Stimulated activated CD4-positive, alpha-beta T cell treated with anti-CD3 and anti-CD28 coated beads, Interleukin-12 subunit alpha, Interleukin-12 subunit beta, amount 100 ng/mL, for 48 hours (primary cell): ENCODE measurements at regions not wholly inside any gene's neighbourhood (a gene's known extent, or its start where the extent isn't known, plus 50 kb on each side); places are given as distances from the start of the nearest gene placed in this dataset.
"Not testable (repeated sequence)": the region's sequence is repeated elsewhere in the genome, so short reads cannot be mapped to it uniquely, and the experiment has no call there.

Experiments used
- DNase-seq, 3 donors: peaks; one replicate each; pipeline ENCODE4 v3.0.0-alpha.2; 2020; ENCODE audit warnings: low read depth in 2 of 3, low spot score in 1 of 3

DNA sequence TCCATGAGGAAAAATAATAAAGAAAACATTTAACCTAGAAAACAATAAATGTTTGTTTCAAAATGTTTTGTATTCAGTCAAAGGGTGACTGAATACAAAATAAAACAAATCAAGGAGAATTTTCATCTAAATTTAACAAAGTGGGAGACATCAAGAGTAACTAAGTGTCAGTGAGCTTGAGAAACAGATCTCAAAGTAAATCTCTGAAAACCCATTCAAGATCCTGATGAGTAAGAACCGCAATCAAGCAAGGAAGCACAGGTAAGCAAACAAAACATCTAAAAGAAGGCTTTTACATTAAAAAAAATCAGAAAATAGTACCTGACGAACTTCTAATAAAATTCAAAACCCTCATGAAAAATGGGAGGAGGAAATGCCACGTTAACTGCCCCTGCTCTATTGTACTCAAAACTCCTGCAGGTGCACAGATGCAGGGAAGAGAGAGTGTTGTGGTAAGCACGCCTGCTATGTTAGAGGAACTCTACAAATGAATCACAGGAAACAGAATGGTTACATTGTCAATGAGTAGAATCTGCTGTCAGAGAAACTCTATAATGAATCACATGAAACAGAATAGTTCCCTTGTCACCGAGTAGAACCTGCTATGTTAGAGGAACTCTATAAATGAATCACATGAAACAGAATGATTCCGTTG is 309.6 kb upstream of the FRG1 start:
- not testable (repeated sequence) for DNase-seq

DNA sequence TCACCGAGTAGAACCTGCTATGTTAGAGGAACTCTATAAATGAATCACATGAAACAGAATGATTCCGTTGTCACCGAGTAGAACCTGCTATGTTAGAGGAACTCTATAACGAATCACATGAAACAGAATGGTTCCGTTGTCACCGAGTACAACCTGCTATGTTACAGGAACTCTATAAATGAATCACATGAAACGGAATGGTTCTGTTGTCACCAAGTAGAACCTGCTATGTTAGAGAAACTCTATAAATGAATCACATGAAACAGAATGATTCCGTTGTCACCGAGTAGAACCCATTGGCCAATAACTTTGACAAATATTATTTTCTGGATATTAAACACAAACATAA is 309.1 kb upstream of the FRG1 start:
- DNase-seq: not testable (repeated sequence)

DNA sequence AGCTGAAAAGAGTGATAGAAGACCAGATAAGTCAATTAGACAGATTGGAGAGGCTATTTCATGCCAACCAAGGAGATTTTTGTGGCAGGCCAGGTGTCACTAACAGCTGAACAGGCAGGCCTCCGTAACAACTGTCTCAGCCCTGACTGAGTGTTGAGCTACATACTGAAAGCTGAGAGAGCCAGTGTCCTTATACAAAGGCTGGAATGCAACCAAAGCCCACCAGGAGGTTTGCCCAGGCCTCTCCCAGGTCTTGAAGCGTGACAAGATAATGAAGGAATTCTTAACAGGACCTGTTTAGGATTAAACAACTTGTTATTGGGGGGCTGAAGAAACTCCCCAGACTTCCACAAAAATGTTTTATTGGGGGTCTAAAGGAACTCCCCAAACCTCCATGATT is 290.2 kb upstream of the FRG1 start:
- not testable (repeated sequence) for DNase-seq

DNA sequence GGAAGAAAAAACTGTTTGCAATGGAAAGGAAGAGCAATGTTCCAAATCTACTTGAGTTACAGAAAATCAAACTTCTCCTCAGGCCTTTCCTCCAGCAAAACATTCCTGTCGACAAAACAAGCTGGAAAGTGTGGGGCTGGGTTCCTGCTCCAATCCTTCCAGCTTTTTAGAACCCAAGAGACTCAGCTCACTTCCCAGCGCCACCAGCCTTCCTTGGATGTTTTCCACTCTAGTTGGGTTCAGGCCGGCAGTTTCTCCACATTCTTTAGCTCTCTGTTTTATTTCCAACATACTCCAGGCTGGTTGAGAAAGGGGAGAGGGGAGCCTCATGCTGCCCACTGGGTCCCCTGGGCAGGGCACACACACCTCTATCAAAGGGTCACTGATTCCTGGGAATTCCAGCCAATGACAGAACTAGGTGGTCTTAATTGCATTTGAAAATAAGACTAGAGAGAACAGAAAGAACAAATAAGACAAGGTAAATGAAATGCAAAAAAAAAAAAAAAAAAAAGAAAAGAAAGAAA is 287.5 kb upstream of the FRG1 start:
- DNase-seq: not testable (repeated sequence)

DNA sequence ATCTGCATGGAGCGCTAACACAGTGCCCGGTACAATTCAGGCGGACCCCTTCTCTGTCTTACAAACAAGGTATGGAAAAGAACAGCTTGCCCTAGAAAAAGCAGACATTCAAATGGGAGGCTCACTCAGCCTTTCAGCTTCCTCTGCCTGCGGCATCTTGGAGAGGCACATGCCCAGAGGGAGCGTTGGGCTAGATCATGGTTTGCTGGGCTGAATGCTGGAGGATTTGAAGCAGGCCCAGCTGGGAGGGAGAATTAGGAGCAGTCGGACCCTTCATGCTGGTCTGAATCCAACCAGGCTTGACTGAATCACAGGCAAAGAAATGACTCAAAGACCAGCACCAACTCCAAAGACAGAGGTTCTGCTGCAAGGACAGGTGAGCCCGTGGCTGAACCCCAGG is 286.7 kb upstream of the FRG1 start:
- not testable (repeated sequence) for DNase-seq

DNA sequence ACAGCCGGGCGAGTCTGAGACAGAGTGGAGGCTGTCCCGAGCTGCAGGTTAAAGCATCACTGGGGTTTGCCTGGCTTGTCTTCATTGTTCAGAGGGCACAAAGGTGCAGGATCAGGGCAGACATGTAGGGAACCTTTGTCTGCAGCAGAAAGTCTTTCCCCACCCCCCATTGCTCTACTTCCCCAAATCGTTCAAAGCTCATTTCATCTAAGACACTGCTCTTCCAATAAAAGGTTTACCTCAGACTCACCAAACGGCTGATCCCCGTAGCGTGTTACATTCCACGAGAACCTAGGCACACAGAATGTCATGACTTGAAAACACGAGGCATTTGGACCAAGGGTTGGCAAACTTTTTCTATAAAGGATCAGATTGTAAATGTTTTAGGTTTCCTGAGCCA is 286.3 kb upstream of the FRG1 start:
- DNase-seq: not testable (repeated sequence)

DNA sequence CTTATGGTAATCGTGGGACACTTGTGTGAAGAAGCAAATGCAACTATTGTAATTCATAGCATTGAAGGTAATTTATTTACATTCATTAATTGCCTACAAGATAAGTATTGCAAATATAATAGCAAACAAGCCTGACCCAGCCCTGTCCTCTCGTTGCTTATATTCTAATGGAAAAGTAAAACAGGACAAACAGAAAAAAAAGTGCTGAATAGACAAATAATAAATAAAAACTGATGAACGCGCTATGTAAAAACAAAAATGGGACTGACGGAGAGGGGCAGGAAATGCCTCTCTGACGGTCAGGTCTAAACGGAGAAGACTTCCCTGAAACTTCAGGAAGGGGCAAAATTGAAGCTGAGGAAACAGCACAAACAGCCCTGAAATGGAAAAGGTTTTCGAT is 284.9 kb upstream of the FRG1 start:
- not testable (repeated sequence) for DNase-seq

DNA sequence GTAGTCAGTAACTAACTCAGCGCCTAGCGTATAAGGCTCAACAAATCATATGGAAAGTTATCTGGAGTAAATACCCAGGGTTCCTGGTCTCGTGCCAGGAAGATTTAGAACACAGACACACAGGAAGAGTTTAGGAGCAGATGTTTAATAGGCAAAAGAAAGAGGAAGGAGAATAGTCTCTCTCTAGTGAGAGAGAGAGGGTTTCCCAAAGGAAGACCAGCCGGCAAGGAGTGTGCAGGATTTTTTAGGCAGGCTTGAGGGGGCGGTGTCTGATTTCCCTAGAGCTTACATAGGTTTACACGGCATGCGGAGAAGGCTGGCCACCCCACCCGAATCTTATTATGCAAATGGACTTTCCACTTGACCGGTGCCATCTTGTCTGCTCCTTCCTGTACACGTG is 284.0 kb upstream of the FRG1 start:
- no peak for DNase-seq

DNA sequence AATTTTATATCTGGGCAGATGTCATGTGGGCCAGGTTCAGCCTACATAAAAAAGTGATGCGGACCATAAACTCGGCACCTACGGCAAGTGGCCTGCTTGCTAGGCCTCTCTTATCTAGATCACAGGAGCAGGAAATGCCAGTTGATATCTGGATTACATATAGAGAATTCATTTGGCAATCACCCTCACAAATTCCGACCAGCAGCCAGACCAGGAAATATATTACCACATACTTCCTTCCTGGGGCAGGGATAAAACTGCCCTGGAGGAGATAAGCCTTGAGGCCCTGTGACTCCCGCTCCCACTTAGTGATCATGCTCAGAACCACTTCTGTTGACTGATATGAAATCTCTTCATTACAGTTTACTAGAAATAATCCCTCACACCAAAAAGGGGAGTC is 282.4 kb upstream of the FRG1 start:
- not testable (repeated sequence) for DNase-seq

DNA sequence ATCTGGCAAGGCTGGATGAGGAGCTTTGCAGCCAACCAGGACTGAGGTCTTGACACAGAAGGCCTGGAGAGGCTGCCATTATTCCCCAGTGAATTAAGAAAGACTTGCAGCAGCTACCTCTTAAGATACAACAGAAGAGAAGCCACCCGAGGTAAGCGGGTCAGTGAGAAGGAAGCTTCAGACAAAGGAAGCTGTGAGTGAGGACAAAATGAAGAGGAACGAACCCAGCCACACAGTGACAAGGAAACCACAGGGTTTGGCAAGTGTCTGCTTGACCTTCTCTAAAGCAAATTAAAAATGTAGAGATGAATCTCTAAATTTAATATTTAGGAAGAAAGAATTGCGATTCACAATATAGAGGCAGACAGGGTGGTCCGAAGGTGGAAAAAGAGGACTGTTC is 281.8 kb upstream of the FRG1 start:
- not testable (repeated sequence) for DNase-seq

DNA sequence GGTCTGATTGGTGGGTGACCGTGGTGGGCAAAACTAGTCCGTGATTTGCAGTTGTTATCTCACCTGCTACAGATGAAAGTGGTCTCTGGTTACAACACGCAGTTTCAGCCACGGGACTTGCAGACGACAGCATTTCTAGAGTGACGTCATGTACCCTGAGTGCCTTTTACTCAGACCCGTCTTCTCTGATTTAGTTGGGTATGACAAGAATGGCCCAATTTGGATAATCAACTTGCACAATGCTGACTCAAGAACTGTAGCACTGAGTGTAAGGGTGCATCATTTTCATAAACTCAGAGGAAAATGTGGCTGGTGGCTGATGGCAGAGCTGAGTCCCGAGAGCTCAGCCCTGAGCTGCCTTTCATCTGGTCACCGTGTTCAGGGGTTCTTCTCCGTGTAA is 281.4 kb upstream of the FRG1 start:
- DNase-seq: no peak

DNA sequence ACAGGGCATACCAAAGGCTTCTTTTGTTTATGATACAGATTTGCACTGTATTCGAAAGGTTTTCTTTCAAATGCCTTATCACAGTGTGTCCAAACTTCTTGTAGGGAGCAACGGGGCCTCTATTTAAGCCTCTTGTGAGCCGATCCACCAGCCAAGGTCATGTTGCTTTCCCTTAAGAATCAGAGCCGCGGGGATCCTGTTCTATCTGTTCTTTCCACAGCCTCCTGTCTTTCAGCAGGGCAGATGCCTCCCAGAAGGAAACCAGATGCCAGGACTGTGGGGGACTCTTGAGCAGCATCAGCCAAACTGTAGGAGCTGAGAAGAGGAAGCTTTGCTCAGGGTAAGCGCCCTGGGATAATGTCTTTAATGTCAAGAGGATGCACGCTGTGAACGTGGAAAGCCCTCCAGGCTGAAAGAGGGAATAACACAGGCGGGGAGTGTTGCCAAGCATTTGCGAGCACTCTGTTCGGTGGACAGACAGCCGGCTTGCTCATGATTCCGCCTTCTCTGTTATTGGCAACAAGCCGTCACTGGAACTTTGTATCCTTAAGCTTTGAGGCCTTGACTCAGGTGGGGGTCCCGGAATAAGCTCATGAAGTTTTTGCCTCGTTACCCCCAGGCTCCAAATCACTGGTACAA is 279.8 kb upstream of the FRG1 start:
- no peak for DNase-seq

DNA sequence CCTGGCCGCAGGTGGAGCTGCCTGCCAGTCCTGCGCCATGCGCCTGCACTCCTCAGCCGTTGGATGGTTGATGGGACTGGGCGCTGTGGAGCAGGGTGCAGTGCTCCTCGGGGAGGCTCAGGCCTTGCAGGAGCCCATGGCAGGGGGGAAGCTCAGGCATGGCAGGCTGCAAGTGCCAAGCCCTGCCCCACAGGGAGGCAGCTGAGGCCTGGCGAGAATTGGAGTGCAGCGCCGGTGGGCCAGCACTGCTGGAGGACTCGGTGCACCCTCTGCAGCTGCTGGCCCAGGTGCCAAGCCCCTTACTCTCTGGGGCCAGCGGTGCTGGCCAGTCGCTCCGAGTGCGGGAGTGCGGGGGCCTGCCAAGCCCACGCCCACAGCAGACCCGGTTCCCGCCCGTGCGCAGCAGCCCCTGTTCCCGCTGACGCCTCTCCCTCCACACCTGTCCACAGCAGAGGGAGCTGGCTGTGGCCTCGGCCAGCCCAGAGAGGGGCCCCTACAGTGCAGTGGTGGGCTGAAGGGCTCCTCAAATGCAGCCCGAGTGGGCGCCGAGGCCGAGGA is 275.9 kb upstream of the FRG1 start:
- DNase-seq: no peak

DNA sequence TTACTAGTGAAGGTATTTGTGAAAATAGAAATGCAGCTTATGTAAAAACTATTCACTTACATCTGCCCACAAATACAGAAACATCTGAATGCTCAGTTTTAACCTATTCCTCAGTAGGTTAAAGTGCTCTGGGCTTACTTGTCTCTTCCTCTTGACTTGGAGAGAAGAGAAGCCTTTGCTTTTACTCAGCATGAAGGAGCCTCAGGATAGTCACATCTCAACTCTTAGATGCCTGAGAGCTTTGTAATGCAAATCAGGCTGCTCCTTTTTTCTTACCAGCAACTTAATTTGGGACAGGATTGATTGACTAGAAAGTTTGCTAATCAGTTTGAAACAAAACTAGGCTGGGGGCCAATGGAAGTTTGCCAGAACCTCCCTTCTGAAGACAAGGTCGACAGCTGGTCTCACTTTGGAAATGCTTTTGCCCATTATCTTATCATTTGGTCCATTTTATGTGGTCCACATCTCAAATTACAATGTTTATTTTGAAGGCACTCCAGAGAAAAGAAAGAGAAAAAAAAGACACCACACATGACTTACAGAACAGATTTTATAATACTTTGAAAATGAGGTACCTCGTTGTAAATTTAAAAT is 274.9 kb upstream of the FRG1 start:
- not testable (repeated sequence) for DNase-seq

DNA sequence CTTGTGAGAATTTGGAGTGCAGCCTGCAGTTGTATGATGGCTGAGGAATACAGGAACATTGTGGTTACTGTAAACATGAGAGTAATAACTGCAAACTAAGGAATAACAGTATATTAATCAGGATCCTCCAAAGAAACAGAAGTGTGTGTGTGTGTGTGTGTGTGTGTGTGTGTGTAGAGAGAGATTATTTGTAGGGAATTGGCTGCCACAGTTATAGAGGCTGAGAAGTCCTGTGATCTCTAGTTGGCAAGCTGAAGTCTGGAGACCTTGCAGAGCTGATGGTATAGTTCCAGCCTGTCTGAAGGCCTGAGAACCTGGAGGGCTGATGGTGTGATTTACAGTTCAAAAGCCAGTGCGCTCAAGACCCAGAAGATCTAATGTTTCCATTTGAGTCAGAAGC is 273.3 kb upstream of the FRG1 start:
- DNase-seq: not testable (repeated sequence)

DNA sequence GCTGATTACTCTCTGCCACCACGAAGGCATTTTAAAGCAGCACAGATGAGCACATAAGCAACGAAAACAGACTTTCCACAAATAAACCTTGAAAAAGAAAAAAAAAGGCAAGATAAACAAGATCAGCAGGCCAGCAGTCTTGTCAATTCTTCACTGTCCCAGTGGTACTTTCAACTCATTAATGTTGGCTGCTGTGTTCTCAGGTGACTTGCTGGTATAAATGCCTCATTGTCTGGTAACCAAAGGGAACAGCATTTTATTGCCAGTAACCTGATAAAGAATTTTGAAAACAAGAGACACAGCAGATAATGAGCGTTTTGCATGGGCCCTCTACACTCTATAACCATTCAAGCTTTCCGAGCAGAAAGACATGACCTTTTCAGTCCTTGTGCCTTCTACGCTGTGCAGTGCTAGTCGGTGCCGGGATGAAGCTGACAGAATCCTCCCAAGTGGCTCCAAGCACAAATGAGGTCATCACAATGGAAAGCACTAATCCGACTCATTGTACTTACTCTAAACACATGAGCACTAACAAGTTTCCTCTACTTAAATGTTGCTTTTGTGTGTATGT is 242.9 kb upstream of the FRG1 start:
- DNase-seq: not testable (repeated sequence)

DNA sequence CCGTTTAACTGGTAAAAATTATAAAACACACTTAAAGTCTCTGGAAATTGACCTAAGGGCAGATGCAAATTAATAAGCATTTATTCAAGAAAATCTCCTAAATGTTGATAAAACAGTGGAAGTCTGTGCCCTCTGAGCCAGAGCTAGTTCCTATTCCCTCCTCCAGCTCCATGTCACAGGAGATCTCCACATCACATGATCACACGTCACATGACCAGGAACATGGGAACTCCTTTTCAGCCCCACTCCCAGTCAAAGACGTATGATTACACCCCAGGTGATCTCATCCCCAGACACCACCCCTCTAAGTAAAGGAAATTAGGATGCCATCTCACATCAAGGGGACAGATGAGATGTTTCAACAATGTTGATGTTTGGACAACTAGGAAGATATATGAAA is 237.7 kb upstream of the FRG1 start:
- not testable (repeated sequence) for DNase-seq

DNA sequence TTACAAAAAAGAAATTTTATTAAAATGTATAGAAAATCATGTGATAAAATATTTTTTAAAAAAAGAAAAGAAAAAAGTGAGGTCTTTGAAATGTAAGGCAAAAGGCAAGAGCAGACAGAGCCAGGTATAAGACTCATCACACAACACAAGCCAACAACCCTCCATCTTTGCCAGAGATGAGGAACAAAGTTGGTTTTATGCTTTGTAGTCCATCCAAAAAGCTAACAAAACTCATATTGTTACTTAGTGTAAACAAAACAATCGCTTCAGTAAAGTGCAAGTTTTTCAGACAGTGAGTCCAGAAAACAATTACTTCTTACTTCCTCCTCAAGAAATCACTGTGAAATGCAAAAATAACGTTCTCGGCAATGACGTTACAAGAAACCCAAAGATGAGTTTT is 233.9 kb upstream of the FRG1 start:
- DNase-seq: not testable (repeated sequence)

DNA sequence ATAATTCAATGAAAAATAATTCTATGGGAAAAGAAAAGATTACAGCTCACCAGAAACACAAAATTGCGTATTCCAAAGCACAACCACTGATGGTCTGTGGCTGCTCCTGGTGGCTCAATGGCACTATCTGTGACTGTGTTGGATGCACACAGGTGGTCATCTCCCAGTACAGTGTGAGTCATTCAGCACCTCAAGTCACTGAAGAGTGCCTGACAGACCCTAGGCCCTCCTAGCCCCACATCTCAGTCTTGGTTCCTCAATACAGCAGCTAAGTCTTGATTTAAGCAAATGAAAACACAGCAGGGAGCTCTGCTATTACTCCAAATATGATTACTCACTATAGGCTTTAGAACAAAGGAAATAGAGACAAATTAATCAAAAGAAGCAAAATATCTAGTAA is 233.4 kb upstream of the FRG1 start:
- not testable (repeated sequence) for DNase-seq

DNA sequence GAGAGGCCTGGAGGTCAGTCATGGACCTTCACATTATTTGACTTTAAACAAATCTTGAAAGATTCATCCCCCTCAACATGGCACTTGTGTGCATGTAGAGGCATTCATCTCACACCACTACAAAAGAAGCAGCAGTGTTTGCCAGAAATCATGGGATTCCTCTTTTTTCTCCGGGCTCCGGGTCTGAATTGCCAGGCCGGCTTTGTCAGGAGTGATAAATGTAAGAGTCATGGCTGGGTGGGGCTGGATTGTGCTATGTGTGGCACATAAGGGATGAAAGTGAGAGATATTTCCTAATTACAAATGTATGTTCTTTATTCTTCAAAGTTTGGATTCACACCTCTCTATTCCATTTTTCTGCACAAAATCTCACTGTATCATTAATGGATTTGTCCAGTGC is 228.7 kb upstream of the FRG1 start:
- DNase-seq: not testable (repeated sequence)

DNA sequence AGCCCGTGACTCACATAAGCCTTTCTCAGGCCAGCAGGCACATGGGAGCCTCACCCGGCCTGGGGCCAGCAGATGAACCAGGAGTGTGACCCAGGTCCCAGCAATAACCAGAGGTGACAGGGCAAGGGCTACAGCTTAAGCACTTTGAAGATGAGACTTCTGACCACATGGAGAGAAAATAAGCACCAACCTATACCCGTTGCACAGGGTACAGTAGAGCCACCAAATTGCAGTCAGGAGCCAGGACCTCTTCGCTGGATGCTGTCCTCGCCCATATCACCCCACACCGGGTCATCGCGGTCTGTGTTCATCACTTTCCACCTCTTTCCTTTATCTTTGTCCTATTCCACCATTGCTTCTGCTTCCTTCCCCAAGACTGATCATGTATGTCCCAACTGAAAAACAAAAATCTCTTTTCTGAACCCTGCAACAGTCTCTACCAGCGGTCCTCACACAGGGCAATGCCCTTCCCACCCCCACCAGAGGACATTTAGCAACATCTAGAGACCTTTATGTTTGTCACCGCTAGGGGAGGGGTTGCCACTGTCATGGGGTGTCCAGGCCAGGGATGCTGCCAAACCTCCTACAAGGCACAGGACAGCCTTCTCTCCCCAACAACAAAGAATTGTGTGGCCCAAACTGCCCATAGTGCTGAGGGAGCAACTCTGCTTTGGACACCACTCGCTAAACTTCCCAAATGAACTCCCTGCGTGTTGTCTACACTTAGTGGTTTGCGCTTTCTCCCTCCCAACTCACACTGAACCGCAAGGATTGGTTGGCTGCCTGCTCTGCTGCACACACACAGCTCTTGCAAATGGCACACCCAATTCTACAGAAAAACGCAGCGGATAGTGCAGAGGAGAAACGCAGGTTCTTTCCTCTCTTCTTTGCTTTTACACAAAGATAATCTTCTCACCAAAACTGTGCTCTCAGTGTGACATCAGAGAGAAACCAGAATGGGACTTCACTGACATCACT is 219.4 kb upstream of the FRG1 start:
- not testable (repeated sequence) for DNase-seq
